H1 (cell line): ENCODE measurements at regions not wholly inside any gene's neighbourhood (a gene's known extent, or its start where the extent isn't known, plus 50 kb on each side); places are given as distances from the start of the nearest gene placed in this dataset.

ENCODE experiments used
- ATF3 ChIP-seq: IDR thresholded peaks from 2 replicates; pipeline ENCODE4 v1.6.1; 2011; ENCODE audit warnings: low read depth, mild to moderate bottlenecking, low read length; ENCODE audit not compliant: insufficient read depth
- CHD2 ChIP-seq: IDR thresholded peaks from 2 replicates; pipeline ENCODE4 v1.6.1; 2012; ENCODE audit warnings: low read length, improper control_type of control experiment
- JUN ChIP-seq: IDR thresholded peaks from 2 replicates; pipeline ENCODE4 v1.6.1; 2011; ENCODE audit warnings: low read depth, mild to moderate bottlenecking, improper control_type of control experiment, low read length
- POLR2A ChIP-seq, 2 experiments: IDR thresholded peaks; 1 replicate in 1 of 2; 2 replicates in 1 of 2; pipeline ENCODE4 v1.6.1; 2011; ENCODE audit warnings: low read depth in 2 of 2, low read length in 2 of 2, mild to moderate bottlenecking in 2 of 2; ENCODE audit errors: control extremely low read depth in 1 of 2
- SP1 ChIP-seq: IDR thresholded peaks from 2 replicates; pipeline ENCODE4 v1.6.1; 2011; ENCODE audit warnings: low read depth, low read length
- SP4 ChIP-seq: IDR thresholded peaks from 2 replicates; pipeline ENCODE4 v1.6.1; 2012; ENCODE audit warnings: low read length, inconsistent platforms
- TF ChIP-seq, protein P1 (sequence below), 3 experiments: IDR thresholded peaks; 1 replicate in 2 of 3; 2 replicates in 1 of 3; pipeline versions ENCODE4 v1.5.1 to v1.6.1; 2011; ENCODE audit warnings: low read length in 3 of 3, mild to moderate bottlenecking in 3 of 3, inconsistent platforms in 2 of 3, low read depth in 1 of 3, moderate library complexity in 1 of 3; ENCODE audit not compliant: insufficient read depth in 1 of 3; ENCODE audit errors: control extremely low read depth in 1 of 3
- TF ChIP-seq, protein P2 (sequence below): IDR thresholded peaks from 2 replicates; pipeline ENCODE4 v1.6.1; 2011; ENCODE audit warnings: low read length, improper control_type of control experiment

DNA sequence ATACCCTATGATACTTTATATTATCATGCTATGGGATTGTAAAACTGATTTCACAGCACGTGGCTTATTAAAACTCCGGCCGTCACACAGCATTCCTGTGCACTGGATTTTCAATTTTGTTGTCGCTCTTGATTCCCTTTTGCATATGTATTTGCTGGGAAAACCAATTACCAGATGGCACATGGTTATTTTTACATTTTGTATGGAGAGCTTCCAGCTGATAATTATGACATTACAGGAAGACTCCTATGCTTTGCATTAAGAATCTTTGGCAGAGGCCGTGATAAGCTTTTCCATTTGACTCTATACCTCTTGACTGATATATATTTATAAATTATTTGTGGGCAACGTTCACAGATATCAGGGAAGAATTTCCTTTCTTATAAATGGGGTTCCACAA, 381.2 kb upstream of the RORB start (continued):
- TF ChIP-seq, protein P1, sequence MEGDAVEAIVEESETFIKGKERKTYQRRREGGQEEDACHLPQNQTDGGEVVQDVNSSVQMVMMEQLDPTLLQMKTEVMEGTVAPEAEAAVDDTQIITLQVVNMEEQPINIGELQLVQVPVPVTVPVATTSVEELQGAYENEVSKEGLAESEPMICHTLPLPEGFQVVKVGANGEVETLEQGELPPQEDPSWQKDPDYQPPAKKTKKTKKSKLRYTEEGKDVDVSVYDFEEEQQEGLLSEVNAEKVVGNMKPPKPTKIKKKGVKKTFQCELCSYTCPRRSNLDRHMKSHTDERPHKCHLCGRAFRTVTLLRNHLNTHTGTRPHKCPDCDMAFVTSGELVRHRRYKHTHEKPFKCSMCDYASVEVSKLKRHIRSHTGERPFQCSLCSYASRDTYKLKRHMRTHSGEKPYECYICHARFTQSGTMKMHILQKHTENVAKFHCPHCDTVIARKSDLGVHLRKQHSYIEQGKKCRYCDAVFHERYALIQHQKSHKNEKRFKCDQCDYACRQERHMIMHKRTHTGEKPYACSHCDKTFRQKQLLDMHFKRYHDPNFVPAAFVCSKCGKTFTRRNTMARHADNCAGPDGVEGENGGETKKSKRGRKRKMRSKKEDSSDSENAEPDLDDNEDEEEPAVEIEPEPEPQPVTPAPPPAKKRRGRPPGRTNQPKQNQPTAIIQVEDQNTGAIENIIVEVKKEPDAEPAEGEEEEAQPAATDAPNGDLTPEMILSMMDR (IDR thresholded peaks at IDR 0.05; ENCODE audit: control extremely low read depth in 1 of 3, insufficient read depth in 1 of 3, low read depth in 1 of 3, low read length in 3 of 3): no peak
- TF ChIP-seq SP4: no peak
- TF ChIP-seq JUN: no peak
- no peak for TF ChIP-seq POLR2A (IDR thresholded peaks at IDR 0.05; ENCODE audit: control extremely low read depth in 1 of 2, low read depth in 2 of 2, low read length in 2 of 2)
- TF ChIP-seq SP1: no peak
- TF ChIP-seq ATF3: no peak
- TF ChIP-seq, protein P2, sequence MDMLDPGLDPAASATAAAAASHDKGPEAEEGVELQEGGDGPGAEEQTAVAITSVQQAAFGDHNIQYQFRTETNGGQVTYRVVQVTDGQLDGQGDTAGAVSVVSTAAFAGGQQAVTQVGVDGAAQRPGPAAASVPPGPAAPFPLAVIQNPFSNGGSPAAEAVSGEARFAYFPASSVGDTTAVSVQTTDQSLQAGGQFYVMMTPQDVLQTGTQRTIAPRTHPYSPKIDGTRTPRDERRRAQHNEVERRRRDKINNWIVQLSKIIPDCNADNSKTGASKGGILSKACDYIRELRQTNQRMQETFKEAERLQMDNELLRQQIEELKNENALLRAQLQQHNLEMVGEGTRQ: no peak
- TF ChIP-seq CHD2: no peak
